IMR-90 (cell line): ENCODE measurements at regions not wholly inside any gene's neighbourhood (a gene's known extent, or its start where the extent isn't known, plus 50 kb on each side); places are given as distances from the start of the nearest gene placed in this dataset.
A peak's percentile ranks its signal among the peaks of the same experiment; 100 is the strongest.

Experiments
- ATAC-seq: fragments of 200-7000 bp; cut with Tn5 transposase; 2 replicates; pipeline ENCODE4 v1.9.1; 2020; ENCODE audit warnings: low read depth, mild to moderate bottlenecking, moderate library complexity
- BruUV-seq: library from RNA; stranded (reverse); fragments of 400-500 nt; replicated peaks from 2 replicates; lab custom pipeline; 2021; lab: Mats Ljungman, UMichigan
- CTCF ChIA-PET: fragments of 300-600 bp; formaldehyde crosslinking; extraction: SDS; loops from one replicate; lab custom pipeline; 2021; ENCODE audit warnings: antibody characterized with exemption; lab: Yijun Ruan, JAX
- POLR2A ChIA-PET: fragments of 300-600 bp; sonication (Branson Sonifier 250); formaldehyde crosslinking; loops from one replicate; lab custom pipeline; 2022; ENCODE audit warnings: antibody characterized with exemption; ENCODE audit not compliant: unreplicated experiment; lab: Charles Lee
- DNase-seq: peaks from one replicate; pipeline ENCODE4 v3.0.0; 2013
- H2AFZ ChIP-seq: replicated peaks from 2 replicates; pipeline ENCODE3; 2013; ENCODE audit warnings: low read length, mild to moderate bottlenecking; ENCODE audit not compliant: poor library complexity
- H2AK5ac ChIP-seq: 2 replicates; pipeline ENCODE4 v1.6.1; 2013; ENCODE audit warnings: low read depth, low read length, inconsistent platforms
- H2AK9ac ChIP-seq: replicated peaks from 2 replicates; pipeline ENCODE3; 2013; ENCODE audit warnings: mild to moderate bottlenecking, low read depth, low read length, moderate library complexity; ENCODE audit not compliant: poor library complexity
- H2BK120ac ChIP-seq: 2 replicates; pipeline ENCODE4 v1.6.1; 2013; ENCODE audit warnings: low read depth, low read length, inconsistent platforms
- H2BK15ac ChIP-seq: 3 replicates; pipeline ENCODE4 v1.6.1; 2013; ENCODE audit warnings: low read depth, low read length, inconsistent platforms
- H2BK20ac ChIP-seq: 2 replicates; pipeline ENCODE4 v1.6.1; 2013; ENCODE audit warnings: low read depth, mild to moderate bottlenecking, inconsistent platforms, low read length, moderate library complexity
- H2BK5ac ChIP-seq: 2 replicates; pipeline ENCODE4 v1.6.1; 2013; ENCODE audit warnings: mild to moderate bottlenecking, low read depth, low read length, inconsistent platforms; ENCODE audit not compliant: poor library complexity, severe bottlenecking
- H3K14ac ChIP-seq: replicated peaks from 2 replicates; pipeline ENCODE4 v1.6.1; 2013; ENCODE audit warnings: low read depth, low read length, inconsistent platforms
- H3K18ac ChIP-seq: 2 replicates; pipeline ENCODE4 v1.6.1; 2013; ENCODE audit warnings: low read depth, low read length, control low read depth
- H3K23ac ChIP-seq: 2 replicates; pipeline ENCODE4 v1.6.1; 2013; ENCODE audit warnings: low read depth, low read length, inconsistent platforms
- H3K27ac ChIP-seq: 2 replicates; pipeline ENCODE4 v1.5.1; 2013; ENCODE audit warnings: mild to moderate bottlenecking, control low read depth, low read length; ENCODE audit not compliant: insufficient read depth
- H3K27me3 ChIP-seq: 2 replicates; pipeline ENCODE4 v1.6.1; 2013; ENCODE audit warnings: low read length; ENCODE audit not compliant: control insufficient read depth, insufficient read depth
- H3K36me3 ChIP-seq: 2 replicates; pipeline ENCODE4 v1.6.1; 2013; ENCODE audit warnings: low read length, mixed read lengths; ENCODE audit not compliant: control insufficient read depth, insufficient read depth
- H3K4ac ChIP-seq: 2 replicates; pipeline ENCODE4 v1.6.1; 2013; ENCODE audit warnings: low read depth, low read length, inconsistent platforms
- H3K4me1 ChIP-seq: 2 replicates; pipeline ENCODE4 v1.6.1; 2013; ENCODE audit warnings: low read length, mixed read lengths; ENCODE audit not compliant: control insufficient read depth, insufficient read depth
- H3K4me2 ChIP-seq: 2 replicates; pipeline ENCODE4 v1.6.1; 2013; ENCODE audit warnings: low read depth, mild to moderate bottlenecking, control low read depth, low read length, moderate library complexity
- H3K4me3 ChIP-seq: 2 replicates; pipeline ENCODE4 v1.5.1; 2013; ENCODE audit warnings: low read depth, mild to moderate bottlenecking, control low read depth, low read length, moderate library complexity; ENCODE audit not compliant: insufficient read depth
- H3K56ac ChIP-seq: 2 replicates; pipeline ENCODE4 v1.6.1; 2013; ENCODE audit warnings: low read length, inconsistent platforms; ENCODE audit not compliant: insufficient read depth; ENCODE audit errors: extremely low read depth
- H3K79me1 ChIP-seq, 2 experiments: 2 replicates each; pipeline ENCODE4 v1.6.1; 2013; ENCODE audit warnings: low read length in 2 of 2, inconsistent platforms in 1 of 2, low read depth in 1 of 2
- H3K9ac ChIP-seq: 2 replicates; pipeline ENCODE4 v1.6.1; 2013; ENCODE audit warnings: low read depth, low read length, control low read depth
- H3K9me1 ChIP-seq: 2 replicates; pipeline ENCODE4 v1.6.1; 2013; ENCODE audit warnings: low read length, inconsistent platforms; ENCODE audit not compliant: insufficient read depth
- H3K9me3 ChIP-seq: 2 replicates; pipeline ENCODE4 v1.6.1; 2013; ENCODE audit warnings: low read length; ENCODE audit not compliant: control insufficient read depth, insufficient read depth
- H4K20me1 ChIP-seq: 2 replicates; pipeline ENCODE4 v1.6.1; 2013; ENCODE audit warnings: low read length, inconsistent platforms; ENCODE audit not compliant: insufficient read depth
- H4K5ac ChIP-seq: 2 replicates; pipeline ENCODE4 v1.6.1; 2013; ENCODE audit warnings: mild to moderate bottlenecking, low read depth, low read length, control low read depth
- H4K8ac ChIP-seq, 2 experiments: 2 replicates each; pipeline ENCODE4 v1.6.1; 2013; ENCODE audit warnings: low read depth in 2 of 2, low read length in 2 of 2, control low read depth in 1 of 2, inconsistent platforms in 1 of 2
- H4K91ac ChIP-seq: 2 replicates; pipeline ENCODE4 v1.6.1; 2013; ENCODE audit warnings: low read depth, low read length, inconsistent platforms; ENCODE audit not compliant: insufficient read depth
- BHLHE40 ChIP-seq: fragments of 150-350 bp; IDR thresholded peaks from 2 replicates; pipeline ENCODE4 v1.6.1; 2016; ENCODE audit warnings: mild to moderate bottlenecking, low read depth, low read length
- CHD1 ChIP-seq: IDR thresholded peaks from 2 replicates; pipeline ENCODE4 v1.6.1; 2012; ENCODE audit warnings: low read depth, low read length, improper control_type of control experiment
- WGBS, 2 experiments: methylation state at CpG; one replicate each; pipeline versions ENCODE4 v1.1.5 to v1.1.7; 2013; ENCODE audit warnings: missing lambda C conversion rate in 2 of 2; ENCODE audit not compliant: insufficient read length in 1 of 2; ENCODE audit errors: extremely low coverage in 2 of 2; 5-methylcytosine and 5-hydroxymethylcytosine counted together
- dilution Hi-C: fragments of 300-500 bp; cut with HindIII; formaldehyde crosslinking; loops from one replicate; pipeline ENCODE4 v1.14.3; 2018; ENCODE audit warnings: low sequenced_read_pairs; ENCODE audit not compliant: unreplicated experiment
- in situ Hi-C: fragments of 300-500 bp; cut with MboI; formaldehyde crosslinking; loops from 3 replicates; pipeline ENCODE4 v1.14.3; 2019; ENCODE audit warnings: low sequenced_read_pairs, inconsistent platforms, mixed read lengths
- intact Hi-C: fragments of 100-400 bp; cut with micrococcal nuclease; formaldehyde crosslinking; loops from 2 replicates; pipeline ENCODE4 v1.10.0; 2022

- no CpG with 5 or more reads among the region's 3 CpGs for WGBS, 2 experiments
- peak; percentile 45; the same call in 1 of the 2 replicates for TF ChIP-seq BHLHE40
- no peak for TF ChIP-seq CHD1
- Histone ChIP-seq H3K27me3 (no peaks in the 10 kb centered on the region), H4K20me1 (no peaks in the 10 kb centered on the region), H3K56ac (peak overlapping the region; percentile 87), H3K9me3 (no peaks in the 10 kb centered on the region), H4K8ac (peak overlapping the region; percentile 87 to 93), H3K9ac (peak overlapping the region; percentile 69), H3K4me1 (peaks cover 38% of the 10 kb centered on the region), H2BK5ac (peak overlapping the region; percentile 95), H2BK20ac (peak overlapping the region; percentile 99), H3K27ac (peak overlapping the region; percentile 93), H3K36me3 (no peaks in the 10 kb centered on the region), H3K4me2 (peak overlapping the region; percentile 65), H3K18ac (peak overlapping the region; percentile 97), H2AK5ac (peak overlapping the region; percentile 92), H4K5ac (peak overlapping the region; percentile 98), H3K9me1 (peaks cover 11% of the 10 kb centered on the region; the same call in 1 of the 2 replicates), H3K4ac (peak overlapping the region; percentile 97), H2BK120ac (peak overlapping the region; percentile 99), H3K4me3 (no peak overlapping the region), H2AFZ (no peak overlapping the region), H4K91ac (peak overlapping the region; percentile 96), H3K23ac (peak overlapping the region; percentile 96), H3K79me1 (peaks cover 0 to 25% of the 10 kb centered on the region in 2 experiments; a peak in 3 of 4 replicates), H2BK15ac (peak overlapping the region; percentile 90; the same call in 2 of the 3 replicates), H2AK9ac (no peak overlapping the region), H3K14ac (peak overlapping the region; percentile 90)
- intact Hi-C loops (loop anchor here (10.0 kb wide), 1 partner anchor 320 kb away; no protein-coding TSS in a partner anchor), dilution Hi-C loops (no loop called here), in situ Hi-C loops (no loop called here)
- POLR2A ChIA-PET = no interaction called here
- DNase-seq = peak; percentile 80
- BruUV-seq = no TSS peak
- peak; percentile 16; the same call in 1 of the 2 replicates for ATAC-seq
- CTCF ChIA-PET = interaction anchor here (0.6 kb wide), 1 partner anchor 1926 kb away, joined by 3 read pairs; no protein-coding TSS in a partner anchor
Observed at GRCh38 chr7:93015101-93015778, 102.5 kb downstream of the SAMD9 start.
